ENCODE measurements at regions not wholly inside any gene's neighbourhood (a gene's known extent, or its start where the extent isn't known, plus 50 kb on each side); places are given as distances from the start of the nearest gene placed in this dataset.

DNA sequence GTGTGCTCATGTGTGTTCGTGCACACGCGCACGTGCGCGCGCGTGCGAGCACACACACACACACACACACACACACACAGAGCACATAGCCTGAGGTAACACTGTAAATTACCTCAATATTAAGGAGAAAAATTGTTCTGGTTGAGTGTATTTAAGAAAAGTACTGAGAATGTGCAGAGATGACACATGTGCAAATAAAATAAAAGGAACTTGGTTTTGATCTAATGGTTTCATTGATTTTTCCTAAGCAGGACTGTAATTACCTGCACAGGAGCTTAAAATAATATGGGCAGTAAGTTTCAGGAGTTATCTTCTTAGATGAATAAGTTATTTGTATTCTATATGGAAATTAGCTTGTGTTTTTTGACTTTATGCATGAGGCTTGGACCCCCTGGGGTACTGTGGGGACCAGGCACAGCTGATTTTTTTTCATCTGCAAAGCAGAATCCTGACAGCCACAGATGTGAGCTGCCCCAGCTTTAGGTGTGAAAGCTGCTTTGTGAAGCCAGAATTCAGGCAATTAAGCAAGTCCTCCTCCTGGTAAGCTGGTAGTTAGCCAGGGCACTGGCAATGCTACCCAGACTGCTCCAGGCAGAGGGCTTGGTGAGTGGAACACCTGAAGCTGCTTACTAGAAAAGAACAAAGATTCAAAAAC lies 1040.6 kb upstream of the CITED2 start:
- TF ChIP-seq, protein P1, sequence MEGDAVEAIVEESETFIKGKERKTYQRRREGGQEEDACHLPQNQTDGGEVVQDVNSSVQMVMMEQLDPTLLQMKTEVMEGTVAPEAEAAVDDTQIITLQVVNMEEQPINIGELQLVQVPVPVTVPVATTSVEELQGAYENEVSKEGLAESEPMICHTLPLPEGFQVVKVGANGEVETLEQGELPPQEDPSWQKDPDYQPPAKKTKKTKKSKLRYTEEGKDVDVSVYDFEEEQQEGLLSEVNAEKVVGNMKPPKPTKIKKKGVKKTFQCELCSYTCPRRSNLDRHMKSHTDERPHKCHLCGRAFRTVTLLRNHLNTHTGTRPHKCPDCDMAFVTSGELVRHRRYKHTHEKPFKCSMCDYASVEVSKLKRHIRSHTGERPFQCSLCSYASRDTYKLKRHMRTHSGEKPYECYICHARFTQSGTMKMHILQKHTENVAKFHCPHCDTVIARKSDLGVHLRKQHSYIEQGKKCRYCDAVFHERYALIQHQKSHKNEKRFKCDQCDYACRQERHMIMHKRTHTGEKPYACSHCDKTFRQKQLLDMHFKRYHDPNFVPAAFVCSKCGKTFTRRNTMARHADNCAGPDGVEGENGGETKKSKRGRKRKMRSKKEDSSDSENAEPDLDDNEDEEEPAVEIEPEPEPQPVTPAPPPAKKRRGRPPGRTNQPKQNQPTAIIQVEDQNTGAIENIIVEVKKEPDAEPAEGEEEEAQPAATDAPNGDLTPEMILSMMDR (IDR thresholded peaks at IDR 0.05): no peak
- no peak for TF ChIP-seq POLR2A (IDR thresholded peaks at IDR 0.05)
- TF ChIP-seq EP300 (IDR thresholded peaks at IDR 0.05): no peak
